K562 (cell line): ENCODE measurements at regions not wholly inside any gene's neighbourhood (a gene's known extent, or its start where the extent isn't known, plus 50 kb on each side); places are given as distances from the start of the nearest gene placed in this dataset.

Experiments used
- ATAC-seq: fragments of 200-7000 bp; cut with Tn5 transposase; 3 replicates; pipeline ENCODE4 v1.9.1; 2020; ENCODE audit warnings: moderate library complexity
- BruUV-seq: library from RNA; stranded (reverse); fragments of 400-500 nt; replicated peaks from 2 replicates; lab custom pipeline; 2021; lab: Mats Ljungman, UMichigan
- CTCF ChIA-PET: fragments of 300-600 bp; formaldehyde crosslinking; extraction: SDS; loops from one replicate; lab custom pipeline; 2021; ENCODE audit warnings: low intra/inter-chr PET ratio; lab: Yijun Ruan, JAX
- POLR2A ChIA-PET: fragments of 300-600, 350-650 bp; sonication (Branson Sonifier 250); formaldehyde crosslinking; extraction: SDS; loops from one replicate; lab custom pipeline; 2021; ENCODE audit warnings: antibody characterized with exemption, inconsistent platforms; lab: Yijun Ruan, JAX
- DNase-seq, 4 experiments: peaks; one replicate each; pipeline versions ENCODE4 v3.0.0 to v3.0.0-alpha.2; 2011 to 2018; ENCODE audit warnings: low spot score in 3 of 4, mixed read lengths in 3 of 4; ENCODE audit errors: extremely low read depth in 1 of 4
- FAIRE-seq: peaks from 2 replicates; lab custom pipeline; 2011; peaks lifted over from hg19 to GRCh38; lab: Jason Lieb, UNC
- H2AFZ ChIP-seq: 2 replicates; pipeline ENCODE4 v1.6.0; 2011; ENCODE audit warnings: low read depth, low read length, control low read depth, inconsistent platforms
- H3K27ac ChIP-seq: fragments of 200-600 bp; 3 replicates; pipeline ENCODE4 v1.8.0; 2011; ENCODE audit warnings: low read depth, mild to moderate bottlenecking, control low read depth, inconsistent platforms, low read length, moderate library complexity, mixed read lengths; ENCODE audit errors: extremely low read depth
- H3K27me3 ChIP-seq, 2 experiments: fragments of 300-600 bp in 1 of 2; 2 replicates in 1 of 2; 3 replicates in 1 of 2; pipeline versions ENCODE4 v1.6.0 to v1.8.0; 2011; ENCODE audit warnings: inconsistent platforms in 2 of 2, low read length in 2 of 2, mild to moderate bottlenecking in 1 of 2, mixed read lengths in 1 of 2, moderate library complexity in 1 of 2; ENCODE audit not compliant: control insufficient read depth in 2 of 2, insufficient read depth in 2 of 2
- H3K36me3 ChIP-seq: fragments of 300-600 bp; 3 replicates; pipeline ENCODE4 v1.8.0; 2011; ENCODE audit warnings: mild to moderate bottlenecking, low read length, inconsistent platforms; ENCODE audit not compliant: control insufficient read depth, insufficient read depth
- H3K4me1 ChIP-seq, 2 experiments: fragments of 200-600 bp in 1 of 2; replicated peaks in 1 of 2; 2 replicates in 1 of 2; 3 replicates in 1 of 2; pipeline versions ENCODE4 v1.5.1 to v1.8.0; 2011; ENCODE audit warnings: inconsistent platforms in 2 of 2, low read length in 2 of 2, mild to moderate bottlenecking in 1 of 2, mixed read lengths in 1 of 2, moderate library complexity in 1 of 2; ENCODE audit not compliant: control insufficient read depth in 2 of 2, insufficient read depth in 2 of 2
- H3K4me2 ChIP-seq: 2 replicates; pipeline ENCODE4 v1.6.1; 2011; ENCODE audit warnings: low read length, control low read depth, inconsistent platforms, mixed read lengths; ENCODE audit not compliant: insufficient read depth
- H3K4me3 ChIP-seq: fragments of 200-600 bp; sonication (generic), shearing (Covaris generic); 2 replicates; pipeline ENCODE4 v1.5.1; 2016; ENCODE audit warnings: control low read depth, inconsistent platforms
- H3K79me2 ChIP-seq: fragments of 200-600 bp; 3 replicates; pipeline ENCODE4 v1.8.0; 2011; ENCODE audit warnings: low read length, inconsistent platforms; ENCODE audit not compliant: control insufficient read depth, insufficient read depth
- H3K9ac ChIP-seq, 2 experiments: 2 replicates each; pipeline versions ENCODE4 v1.6.0 to v1.6.1; 2011; ENCODE audit warnings: low read depth in 2 of 2, low read length in 2 of 2, control low read depth in 1 of 2, inconsistent platforms in 1 of 2, mild to moderate bottlenecking in 1 of 2, mixed read lengths in 1 of 2; ENCODE audit not compliant: insufficient read depth in 1 of 2
- H3K9me1 ChIP-seq: one replicate; pipeline ENCODE4 v1.6.0; 2011; ENCODE audit warnings: inconsistent platforms, mild to moderate bottlenecking, low read length, moderate library complexity; ENCODE audit not compliant: control insufficient read depth, insufficient read depth
- H3K9me3 ChIP-seq: replicated peaks from 2 replicates; pipeline ENCODE4 v1.5.1; 2011; ENCODE audit warnings: low read depth, low read length, inconsistent platforms; ENCODE audit not compliant: control insufficient read depth, insufficient read depth
- H4K20me1 ChIP-seq: replicated peaks from 2 replicates; pipeline ENCODE4 v1.6.1; 2011; ENCODE audit warnings: low read length, inconsistent platforms, mixed read lengths; ENCODE audit not compliant: control insufficient read depth, insufficient read depth
- ARID3B ChIP-seq: fragments of 250-450 bp; sonication (Bioruptor Pico); IDR thresholded peaks from 2 replicates; pipeline ENCODE4 v1.4.0; 2020; ENCODE audit warnings: borderline replicate concordance
- DEAF1 ChIP-seq: fragments of 450-650 bp; formaldehyde crosslinking; IDR thresholded peaks from 2 replicates; pipeline ENCODE4 v1.4.0; 2020; ENCODE audit warnings: mild to moderate bottlenecking, moderate library complexity
- ERF ChIP-seq: fragments of 450-650 bp; formaldehyde crosslinking; IDR thresholded peaks from 2 replicates; pipeline ENCODE4 v1.4.0; 2020; ENCODE audit warnings: mild to moderate bottlenecking, mixed read lengths
- ESRRA ChIP-seq: fragments of 450-650 bp; IDR thresholded peaks from 2 replicates; pipeline ENCODE4 v1.6.1; 2014; ENCODE audit warnings: low read depth, mild to moderate bottlenecking, moderate library complexity, borderline replicate concordance
- FOXK1 ChIP-seq: sonication (generic); formaldehyde crosslinking; IDR thresholded peaks from 2 replicates; pipeline ENCODE4 v1.8.0; 2022; ENCODE audit warnings: missing genetic modification reagents, mild to moderate bottlenecking, borderline replicate concordance
- TEAD2 ChIP-seq: fragments of 450-650 bp; IDR thresholded peaks from 2 replicates; pipeline ENCODE4 v1.6.1; 2016; ENCODE audit warnings: missing genetic modification characterization, control low read depth, missing compliant biosample characterization
- ZNF655 ChIP-seq: fragments of 250-450 bp; sonication (Bioruptor Pico); IDR thresholded peaks from 2 replicates; pipeline ENCODE4 v1.5.0; 2021
- ZNF830 ChIP-seq: fragments of 250-450 bp; sonication (Bioruptor Pico); IDR thresholded peaks from 2 replicates; pipeline ENCODE4 v1.5.0; 2021; ENCODE audit warnings: mild to moderate bottlenecking
- whole genome bisulfite sequencing: fragments of 100-300 bp; shearing (Covaris generic); methylation state at CpG from one replicate; pipeline ENCODE4 v1.1.6; 2016; ENCODE audit warnings: low coverage, mixed read lengths; ENCODE audit not compliant: insufficient coverage; ENCODE audit errors: missing lambda C conversion rate; 5-methylcytosine and 5-hydroxymethylcytosine counted together
- in situ Hi-C: fragments of 300-500 bp; cut with MboI; formaldehyde crosslinking; loops from 4 replicates; pipeline ENCODE4 v1.15.0; 2018; ENCODE audit warnings: inconsistent platforms, mixed read lengths
- intact Hi-C: fragments of 100-400 bp; cut with micrococcal nuclease; formaldehyde crosslinking; loops from 2 replicates; pipeline ENCODE4 v1.14.2; 2022
- TF ChIP-seq, protein P1 (sequence below): fragments of 250-450 bp; sonication (Bioruptor Pico); IDR thresholded peaks from 2 replicates; pipeline ENCODE4 v1.6.1; 2021; ENCODE audit warnings: mild to moderate bottlenecking

DNA sequence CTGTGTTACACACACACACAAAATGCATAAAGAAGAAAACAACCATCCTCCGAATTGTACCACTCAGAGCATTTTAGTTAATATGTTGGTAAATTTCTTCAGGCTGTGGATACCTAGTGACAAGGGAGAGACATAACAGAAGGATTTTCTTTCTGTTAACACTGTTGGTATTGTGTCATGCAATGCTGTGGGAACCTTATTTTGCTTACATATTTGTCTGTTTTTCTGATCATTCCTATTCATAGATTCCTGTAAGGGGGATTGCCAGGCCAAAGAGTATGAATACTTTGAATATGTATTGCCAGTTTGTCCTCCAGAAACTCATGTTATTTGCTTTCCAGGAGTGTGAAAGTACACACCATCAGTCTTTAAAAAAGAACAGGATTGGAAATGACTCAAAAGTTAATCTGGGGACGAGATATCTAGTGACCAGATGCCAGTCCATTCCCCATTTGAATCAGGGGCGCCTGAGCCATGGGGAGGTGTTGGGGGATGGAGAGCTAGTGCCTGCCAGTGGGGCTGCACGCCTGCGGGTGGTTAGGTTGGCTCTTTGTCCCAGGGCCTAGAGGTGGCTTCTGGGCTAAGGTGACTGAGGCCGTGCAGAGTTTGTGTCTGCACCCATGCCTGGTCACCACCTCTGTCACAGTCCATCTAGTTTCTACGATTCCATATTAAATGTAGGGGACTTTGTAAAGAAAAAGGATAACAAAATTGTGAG lies 142.0 kb downstream of the PTPN20 start:
- H3K27me3 ChIP-seq, result peaks cover 15 to 37% of the 10 kb centered on the region in 2 experiments
- no peak overlapping the region for H3K4me2 ChIP-seq
- H3K4me1 ChIP-seq, result peaks cover 0 to 4% of the 10 kb centered on the region in 2 experiments; a peak in 1 of 5 replicates
- H3K9me3 ChIP-seq, result no peaks in the 10 kb centered on the region
- FAIRE-seq (no peak), ATAC-seq (no peak), DNase-seq (no peak)
- POLR2A ChIA-PET, result no interaction called here
- H3K9ac ChIP-seq, result no peak overlapping the region
- H4K20me1 ChIP-seq, result peaks cover 13% of the 10 kb centered on the region; the same call in 1 of the 2 replicates
- TF ChIP-seq ERF (CRISPR knock-in tag), result no peak
- WGBS, result 0% methylated on average over 7 of the region's 7 CpGs
- H3K36me3 ChIP-seq, result no peaks in the 10 kb centered on the region
- no peak overlapping the region for H3K4me3 ChIP-seq
- no peak overlapping the region for H3K27ac ChIP-seq
- H2AFZ ChIP-seq, result no peak overlapping the region
- in situ Hi-C loops, result no loop called here
- CTCF ChIA-PET, result no interaction called here
- no peaks in the 10 kb centered on the region for H3K79me2 ChIP-seq
- intact Hi-C loops, result no loop called here
- no peaks in the 10 kb centered on the region for H3K9me1 ChIP-seq
- BruUV-seq, result no TSS peak

- BruUV-seq, result no TSS peak
- Histone ChIP-seq H3K4me1 (no peaks in the 10 kb centered on the region), H2AFZ (no peak overlapping the region), H3K9ac (no peak overlapping the region), H3K4me2 (no peak overlapping the region), H3K36me3 (no peaks in the 10 kb centered on the region), H3K27ac (no peak overlapping the region), H3K9me1 (no peaks in the 10 kb centered on the region), H3K4me3 (no peak overlapping the region), H3K79me2 (no peaks in the 10 kb centered on the region), H4K20me1 (peaks cover 13% of the 10 kb centered on the region; the same call in 1 of the 2 replicates), H3K27me3 (peaks cover 31 to 54% of the 10 kb centered on the region in 2 experiments), H3K9me3 (no peaks in the 10 kb centered on the region)
- FAIRE-seq, result no peak
- DNase-seq, result no peak
- intact Hi-C loops, result no loop called here
- ChIA-PET POLR2A (no interaction called here), CTCF (no interaction called here)
- no peak for ATAC-seq
- WGBS, result 0% methylated on average over 2 of the region's 2 CpGs
- in situ Hi-C loops, result no loop called here
- TF ChIP-seq ESRRA (no peak), TEAD2 (tag) (no peak), ZNF830 (CRISPR knock-in tag) (no peak), ARID3B (CRISPR knock-in tag) (no peak), FOXK1 (CRISPR knock-in tag) (no peak), DEAF1 (CRISPR knock-in tag) (no peak), ZNF655 (CRISPR knock-in tag) (no peak)
- TF ChIP-seq, protein P1, sequence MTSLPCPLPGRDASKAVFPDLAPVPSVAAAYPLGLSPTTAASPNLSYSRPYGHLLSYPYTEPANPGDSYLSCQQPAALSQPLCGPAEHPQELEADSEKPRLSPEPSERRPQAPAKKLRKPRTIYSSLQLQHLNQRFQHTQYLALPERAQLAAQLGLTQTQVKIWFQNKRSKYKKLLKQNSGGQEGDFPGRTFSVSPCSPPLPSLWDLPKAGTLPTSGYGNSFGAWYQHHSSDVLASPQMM, result no peak
Measured at GRCh38 chr10:47054974-47055373, 143.7 kb downstream of the PTPN20 start.
